K562 (cell line): ENCODE measurements at regions not wholly inside any gene's neighbourhood (a gene's known extent, or its start where the extent isn't known, plus 50 kb on each side); places are given as distances from the start of the nearest gene placed in this dataset.

ENCODE experiments used
- ATAC-seq: fragments of 200-7000 bp; cut with Tn5 transposase; 3 replicates; pipeline ENCODE4 v1.9.1; 2020; ENCODE audit warnings: moderate library complexity
- BruUV-seq: library from RNA; stranded (reverse); fragments of 400-500 nt; replicated peaks from 2 replicates; lab custom pipeline; 2021; lab: Mats Ljungman, UMichigan
- CTCF ChIA-PET: fragments of 300-600 bp; formaldehyde crosslinking; extraction: SDS; loops from one replicate; lab custom pipeline; 2021; ENCODE audit warnings: low intra/inter-chr PET ratio; lab: Yijun Ruan, JAX
- POLR2A ChIA-PET: fragments of 300-600, 350-650 bp; sonication (Branson Sonifier 250); formaldehyde crosslinking; extraction: SDS; loops from one replicate; lab custom pipeline; 2021; ENCODE audit warnings: antibody characterized with exemption, inconsistent platforms; lab: Yijun Ruan, JAX
- DNase-seq, 4 experiments: peaks; one replicate each; pipeline versions ENCODE4 v3.0.0 to v3.0.0-alpha.2; 2011 to 2018; ENCODE audit warnings: low spot score in 3 of 4, mixed read lengths in 3 of 4; ENCODE audit errors: extremely low read depth in 1 of 4
- FAIRE-seq: peaks from 2 replicates; lab custom pipeline; 2011; peaks lifted over from hg19 to GRCh38; lab: Jason Lieb, UNC
- H2AFZ ChIP-seq: 2 replicates; pipeline ENCODE4 v1.6.0; 2011; ENCODE audit warnings: low read depth, low read length, control low read depth, inconsistent platforms
- H3K27ac ChIP-seq: fragments of 200-600 bp; 3 replicates; pipeline ENCODE4 v1.8.0; 2011; ENCODE audit warnings: low read depth, mild to moderate bottlenecking, control low read depth, inconsistent platforms, low read length, moderate library complexity, mixed read lengths; ENCODE audit errors: extremely low read depth
- H3K27me3 ChIP-seq, 2 experiments: fragments of 300-600 bp in 1 of 2; 2 replicates in 1 of 2; 3 replicates in 1 of 2; pipeline versions ENCODE4 v1.6.0 to v1.8.0; 2011; ENCODE audit warnings: inconsistent platforms in 2 of 2, low read length in 2 of 2, mild to moderate bottlenecking in 1 of 2, mixed read lengths in 1 of 2, moderate library complexity in 1 of 2; ENCODE audit not compliant: control insufficient read depth in 2 of 2, insufficient read depth in 2 of 2
- H3K36me3 ChIP-seq: fragments of 300-600 bp; 3 replicates; pipeline ENCODE4 v1.8.0; 2011; ENCODE audit warnings: mild to moderate bottlenecking, low read length, inconsistent platforms; ENCODE audit not compliant: control insufficient read depth, insufficient read depth
- H3K4me1 ChIP-seq, 2 experiments: fragments of 200-600 bp in 1 of 2; replicated peaks in 1 of 2; 2 replicates in 1 of 2; 3 replicates in 1 of 2; pipeline versions ENCODE4 v1.5.1 to v1.8.0; 2011; ENCODE audit warnings: inconsistent platforms in 2 of 2, low read length in 2 of 2, mild to moderate bottlenecking in 1 of 2, mixed read lengths in 1 of 2, moderate library complexity in 1 of 2; ENCODE audit not compliant: control insufficient read depth in 2 of 2, insufficient read depth in 2 of 2
- H3K4me2 ChIP-seq: 2 replicates; pipeline ENCODE4 v1.6.1; 2011; ENCODE audit warnings: low read length, control low read depth, inconsistent platforms, mixed read lengths; ENCODE audit not compliant: insufficient read depth
- H3K4me3 ChIP-seq: fragments of 200-600 bp; sonication (generic), shearing (Covaris generic); 2 replicates; pipeline ENCODE4 v1.5.1; 2016; ENCODE audit warnings: control low read depth, inconsistent platforms
- H3K79me2 ChIP-seq: fragments of 200-600 bp; 3 replicates; pipeline ENCODE4 v1.8.0; 2011; ENCODE audit warnings: low read length, inconsistent platforms; ENCODE audit not compliant: control insufficient read depth, insufficient read depth
- H3K9ac ChIP-seq, 2 experiments: 2 replicates each; pipeline versions ENCODE4 v1.6.0 to v1.6.1; 2011; ENCODE audit warnings: low read depth in 2 of 2, low read length in 2 of 2, control low read depth in 1 of 2, inconsistent platforms in 1 of 2, mild to moderate bottlenecking in 1 of 2, mixed read lengths in 1 of 2; ENCODE audit not compliant: insufficient read depth in 1 of 2
- H3K9me1 ChIP-seq: one replicate; pipeline ENCODE4 v1.6.0; 2011; ENCODE audit warnings: inconsistent platforms, mild to moderate bottlenecking, low read length, moderate library complexity; ENCODE audit not compliant: control insufficient read depth, insufficient read depth
- H3K9me3 ChIP-seq: replicated peaks from 2 replicates; pipeline ENCODE4 v1.5.1; 2011; ENCODE audit warnings: low read depth, low read length, inconsistent platforms; ENCODE audit not compliant: control insufficient read depth, insufficient read depth
- H4K20me1 ChIP-seq: replicated peaks from 2 replicates; pipeline ENCODE4 v1.6.1; 2011; ENCODE audit warnings: low read length, inconsistent platforms, mixed read lengths; ENCODE audit not compliant: control insufficient read depth, insufficient read depth
- HDAC8 ChIP-seq: fragments of 450-650 bp; IDR thresholded peaks from 2 replicates; pipeline ENCODE4 v1.6.1; 2016; ENCODE audit warnings: mild to moderate bottlenecking, missing genetic modification characterization, moderate library complexity, missing compliant biosample characterization
- HNRNPK ChIP-seq: fragments of 200-400 bp; formaldehyde crosslinking; IDR thresholded peaks from one replicate; pipeline ENCODE4 v1.6.1; 2018; ENCODE audit warnings: mild to moderate bottlenecking, low read depth, low read length; ENCODE audit not compliant: poor library complexity, severe bottlenecking
- MAFF ChIP-seq: IDR thresholded peaks from 2 replicates; pipeline ENCODE4 v1.6.1; 2012; ENCODE audit warnings: low read length, improper control_type of control experiment
- MAFK ChIP-seq: IDR thresholded peaks from 2 replicates; pipeline ENCODE4 v1.6.1; 2011; ENCODE audit warnings: low read length, improper control_type of control experiment
- SNAPC5 ChIP-seq: fragments of 250-450 bp; sonication (Bioruptor Pico); IDR thresholded peaks from 2 replicates; pipeline ENCODE4 v1.8.0; 2021; ENCODE audit warnings: moderate library complexity, mild to moderate bottlenecking, inconsistent platforms
- ZNF316 ChIP-seq: fragments of 450-650 bp; IDR thresholded peaks from 2 replicates; pipeline ENCODE4 v1.6.1; 2016
- WGBS: fragments of 100-300 bp; shearing (Covaris generic); methylation state at CpG from one replicate; pipeline ENCODE4 v1.1.6; 2016; ENCODE audit warnings: low coverage, mixed read lengths; ENCODE audit not compliant: insufficient coverage; ENCODE audit errors: missing lambda C conversion rate; 5-methylcytosine and 5-hydroxymethylcytosine counted together
- in situ Hi-C: fragments of 300-500 bp; cut with MboI; formaldehyde crosslinking; loops from 4 replicates; pipeline ENCODE4 v1.15.0; 2018; ENCODE audit warnings: inconsistent platforms, mixed read lengths
- intact Hi-C: fragments of 100-400 bp; cut with micrococcal nuclease; formaldehyde crosslinking; loops from 2 replicates; pipeline ENCODE4 v1.14.2; 2022
- TF ChIP-seq, protein P1 (sequence below): sonication (generic); formaldehyde crosslinking; IDR thresholded peaks from 2 replicates; pipeline ENCODE4 v1.8.1; 2023; ENCODE audit warnings: mild to moderate bottlenecking, missing genetic modification reagents

GRCh38 chr5:8238080-8238479 lies 369.1 kb downstream of the MTRR start:
- Histone ChIP-seq H4K20me1 (no peaks in the 10 kb centered on the region), H3K9me1 (no peaks in the 10 kb centered on the region), H3K4me3 (no peak overlapping the region), H3K79me2 (no peaks in the 10 kb centered on the region), H3K9ac (no peak overlapping the region), H3K27me3 (no peaks in the 10 kb centered on the region), H3K4me1 (no peaks in the 10 kb centered on the region), H2AFZ (no peak overlapping the region), H3K4me2 (no peak overlapping the region), H3K27ac (no peak overlapping the region), H3K36me3 (no peaks in the 10 kb centered on the region), H3K9me3 (no peaks in the 10 kb centered on the region)
- TF ChIP-seq MAFF (peak; percentile 34; the same call in 1 of the 2 replicates), ZNF316 (peak; percentile 8; the same call in 1 of the 2 replicates), HNRNPK (no peak), MAFK (peak; percentile 46)
- DNase-seq (no peak), ATAC-seq (no peak), FAIRE-seq (no peak)
- WGBS = 1% methylated on average over 5 of the region's 5 CpGs
- CTCF ChIA-PET = no interaction called here
- no TSS peak for BruUV-seq
- POLR2A ChIA-PET = no interaction called here
- intact Hi-C loops = no loop called here
- in situ Hi-C loops = no loop called here

- H3K4me3 ChIP-seq = no peak overlapping the region
- TF ChIP-seq HDAC8 (tag) = no peak
- TF ChIP-seq, protein P1, sequence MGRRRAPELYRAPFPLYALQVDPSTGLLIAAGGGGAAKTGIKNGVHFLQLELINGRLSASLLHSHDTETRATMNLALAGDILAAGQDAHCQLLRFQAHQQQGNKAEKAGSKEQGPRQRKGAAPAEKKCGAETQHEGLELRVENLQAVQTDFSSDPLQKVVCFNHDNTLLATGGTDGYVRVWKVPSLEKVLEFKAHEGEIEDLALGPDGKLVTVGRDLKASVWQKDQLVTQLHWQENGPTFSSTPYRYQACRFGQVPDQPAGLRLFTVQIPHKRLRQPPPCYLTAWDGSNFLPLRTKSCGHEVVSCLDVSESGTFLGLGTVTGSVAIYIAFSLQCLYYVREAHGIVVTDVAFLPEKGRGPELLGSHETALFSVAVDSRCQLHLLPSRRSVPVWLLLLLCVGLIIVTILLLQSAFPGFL (CRISPR knock-in tag) = no peak
- no peak for TF ChIP-seq SNAPC5 (CRISPR knock-in tag)
- FAIRE-seq (no peak), ATAC-seq (no peak), DNase-seq (no peak)
- no peak overlapping the region for H2AFZ ChIP-seq
- ChIA-PET CTCF (no interaction called here), POLR2A (interaction anchor here (1.0 kb wide), 1 partner anchor 15 kb away, joined by 3 read pairs; no protein-coding TSS in a partner anchor)
- in situ Hi-C loops = no loop called here
- H3K27me3 ChIP-seq = no peaks in the 10 kb centered on the region
- H3K9ac ChIP-seq = no peak overlapping the region
- no peaks in the 10 kb centered on the region for H3K79me2 ChIP-seq
- no peaks in the 10 kb centered on the region for H3K9me1 ChIP-seq
- H3K27ac ChIP-seq = no peak overlapping the region
- intact Hi-C loops = no loop called here
- 2% methylated on average over 5 of the region's 5 CpGs for WGBS
- BruUV-seq = no TSS peak
- no peaks in the 10 kb centered on the region for H3K36me3 ChIP-seq
- H3K4me1 ChIP-seq = no peaks in the 10 kb centered on the region
- H3K9me3 ChIP-seq = no peaks in the 10 kb centered on the region
- no peaks in the 10 kb centered on the region for H4K20me1 ChIP-seq
- no peak overlapping the region for H3K4me2 ChIP-seq
Observed at GRCh38 chr5:8239198-8239597, 370.2 kb downstream of the MTRR start.
